Mesendoderm (in vitro differentiated cells): ENCODE measurements at regions not wholly inside any gene's neighbourhood (a gene's known extent, or its start where the extent isn't known, plus 50 kb on each side); places are given as distances from the start of the nearest gene placed in this dataset.

Experiments used
- DNase-seq: peaks from one replicate; pipeline ENCODE4 v3.0.0; 2013
- H2AK5ac ChIP-seq: 2 replicates; pipeline ENCODE4 v1.6.1; 2013; ENCODE audit warnings: low read length, inconsistent platforms
- H2BK120ac ChIP-seq: 2 replicates; pipeline ENCODE4 v1.6.1; 2013; ENCODE audit warnings: low read depth, mild to moderate bottlenecking, low read length, moderate library complexity, mixed read lengths
- H2BK15ac ChIP-seq: replicated peaks from 2 replicates; pipeline ENCODE4 v1.6.1; 2013; ENCODE audit warnings: low read depth, mild to moderate bottlenecking, moderate library complexity
- H2BK5ac ChIP-seq: 2 replicates; pipeline ENCODE4 v1.6.1; 2013; ENCODE audit warnings: low read length, inconsistent platforms
- H3K18ac ChIP-seq: 2 replicates; pipeline ENCODE4 v1.6.1; 2013; ENCODE audit warnings: mild to moderate bottlenecking, low read length, mixed read lengths
- H3K23ac ChIP-seq: one replicate; pipeline ENCODE4 v1.6.1; 2013; ENCODE audit warnings: low read length
- H3K27ac ChIP-seq: 2 replicates; pipeline ENCODE4 v1.5.1; 2013; ENCODE audit warnings: low read depth, mild to moderate bottlenecking, inconsistent platforms, low read length, moderate library complexity
- H3K27me3 ChIP-seq: 2 replicates; pipeline ENCODE4 v1.6.1; 2013; ENCODE audit warnings: low read length, control low read depth, mild to moderate bottlenecking, inconsistent platforms; ENCODE audit not compliant: insufficient read depth, poor library complexity
- H3K36me3 ChIP-seq: 2 replicates; pipeline ENCODE4 v1.6.1; 2013; ENCODE audit warnings: low read length, inconsistent platforms; ENCODE audit not compliant: control insufficient read depth, insufficient read depth
- H3K4ac ChIP-seq: one replicate; pipeline ENCODE4 v1.6.1; 2013; ENCODE audit warnings: low read depth, mild to moderate bottlenecking, low read length, moderate library complexity
- H3K4me1 ChIP-seq: 2 replicates; pipeline ENCODE4 v1.6.1; 2013; ENCODE audit warnings: low read depth, low read length, inconsistent platforms; ENCODE audit not compliant: control insufficient read depth
- H3K4me2 ChIP-seq: 2 replicates; pipeline ENCODE4 v1.6.1; 2013; ENCODE audit warnings: low read length
- H3K4me3 ChIP-seq: 2 replicates; pipeline ENCODE4 v1.5.1; 2013; ENCODE audit warnings: mild to moderate bottlenecking, low read length
- H3K56ac ChIP-seq: one replicate; pipeline ENCODE4 v1.6.1; 2013; ENCODE audit warnings: low read length
- H3K79me1 ChIP-seq: 2 replicates; pipeline ENCODE4 v1.6.1; 2013; ENCODE audit warnings: low read length, inconsistent platforms
- H3K79me2 ChIP-seq: 2 replicates; pipeline ENCODE4 v1.6.1; 2013; ENCODE audit warnings: mild to moderate bottlenecking, low read length; ENCODE audit not compliant: control insufficient read depth, insufficient read depth
- H3K9ac ChIP-seq: 2 replicates; pipeline ENCODE4 v1.6.1; 2013; ENCODE audit warnings: low read length, inconsistent platforms
- H4K5ac ChIP-seq: one replicate; pipeline ENCODE4 v1.6.1; 2013; ENCODE audit warnings: low read length
- H4K8ac ChIP-seq: one replicate; pipeline ENCODE4 v1.6.1; 2013; ENCODE audit warnings: low read depth, mild to moderate bottlenecking, control low read depth, low read length, moderate library complexity
- WGBS: extraction: QIAGEN DNeasy Blood & Tissue Kit; methylation state at CpG from one replicate; pipeline ENCODE4 v1.1.7; 2013; ENCODE audit warnings: low lambda C conversion rate, missing lambda C conversion rate; ENCODE audit not compliant: insufficient coverage; ENCODE audit errors: extremely low coverage; 5-methylcytosine and 5-hydroxymethylcytosine counted together

DNA sequence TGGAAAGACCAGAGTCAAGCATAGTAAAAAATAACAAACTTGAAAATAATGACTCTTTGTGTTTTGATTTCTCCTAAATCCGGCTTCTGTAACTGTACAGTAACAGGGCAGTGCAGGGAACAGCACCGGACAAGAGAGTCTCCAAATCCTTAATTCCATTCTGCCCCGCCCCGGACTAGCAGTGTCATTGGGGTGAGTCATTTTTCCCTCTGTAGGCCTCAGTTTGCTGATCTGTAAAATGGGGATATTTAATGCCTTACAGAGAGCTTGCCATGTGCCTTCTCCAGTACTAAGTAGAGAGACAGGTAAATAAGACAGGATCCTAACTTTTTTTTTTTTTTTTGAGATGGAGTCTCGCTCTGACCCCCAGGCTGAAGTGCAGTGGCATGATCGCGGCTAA lies 83.6 kb upstream of the TBC1D3K start:
- no peaks in the 10 kb centered on the region for H3K27me3 ChIP-seq
- H2BK15ac ChIP-seq, result no peak overlapping the region
- no peak overlapping the region for H3K18ac ChIP-seq
- no peak overlapping the region for H2BK120ac ChIP-seq
- H2BK5ac ChIP-seq, result no peak overlapping the region
- no peak overlapping the region for H3K23ac ChIP-seq
- H2AK5ac ChIP-seq, result no peak overlapping the region
- H3K27ac ChIP-seq, result no peak overlapping the region
- H3K4me2 ChIP-seq, result no peak overlapping the region
- H3K79me1 ChIP-seq, result no peaks in the 10 kb centered on the region
- H3K79me2 ChIP-seq, result no peaks in the 10 kb centered on the region
- H4K8ac ChIP-seq, result no peak overlapping the region
- no peaks in the 10 kb centered on the region for H3K4me1 ChIP-seq
- H3K36me3 ChIP-seq, result no peaks in the 10 kb centered on the region
- H3K9ac ChIP-seq, result no peak overlapping the region
- no peak overlapping the region for H3K4me3 ChIP-seq
- H4K5ac ChIP-seq, result no peak overlapping the region
- WGBS, result no CpG with 5 or more reads among the region's 7 CpGs
- no peak for DNase-seq
- no peak overlapping the region for H3K4ac ChIP-seq
- no peak overlapping the region for H3K56ac ChIP-seq

DNA sequence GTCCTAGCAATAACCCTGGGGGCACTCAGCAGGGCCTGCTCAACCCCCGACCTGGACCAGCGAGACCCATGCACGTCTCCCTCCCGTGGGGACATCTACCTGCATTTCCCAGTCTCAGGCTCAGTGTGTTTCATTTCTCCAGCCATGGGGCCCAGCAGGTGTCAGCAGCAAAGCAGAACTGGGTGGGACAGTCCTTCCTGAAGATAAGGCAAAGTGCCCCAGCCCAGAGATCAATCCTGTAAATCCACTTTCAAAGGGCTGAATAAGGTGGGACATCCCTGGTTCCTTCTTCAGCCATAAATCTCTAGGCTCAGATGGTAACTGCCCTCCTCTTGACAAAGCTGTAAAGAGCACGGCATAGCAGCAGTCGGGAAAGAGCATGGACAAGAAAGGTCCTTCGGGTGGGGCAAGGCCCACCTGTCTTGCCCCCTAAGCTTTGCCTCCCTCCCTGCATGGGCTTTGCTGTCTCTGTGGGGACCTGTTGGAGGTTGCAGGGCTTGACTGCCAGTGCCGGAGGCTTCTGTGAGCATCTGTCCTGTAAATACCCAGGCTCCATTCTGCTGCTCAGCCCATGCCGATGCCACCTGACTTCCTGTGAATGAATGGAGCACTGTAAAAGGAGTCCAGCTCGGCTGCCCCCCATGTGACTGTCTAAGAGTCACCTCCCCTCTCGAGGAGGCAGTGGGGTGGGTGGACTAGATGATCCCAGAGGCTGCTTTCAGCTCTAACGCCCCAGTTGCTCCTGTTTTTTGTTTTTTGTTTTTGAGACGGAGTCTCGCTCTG lies 84.8 kb upstream of the TBC1D3K start:
- Histone ChIP-seq H2AK5ac (no peak overlapping the region), H4K5ac (no peak overlapping the region), H2BK15ac (no peak overlapping the region), H3K27ac (no peak overlapping the region), H3K27me3 (no peaks in the 10 kb centered on the region), H3K23ac (no peak overlapping the region), H3K36me3 (no peaks in the 10 kb centered on the region), H3K4me1 (no peaks in the 10 kb centered on the region), H3K79me2 (no peaks in the 10 kb centered on the region), H3K79me1 (no peaks in the 10 kb centered on the region), H3K56ac (no peak overlapping the region), H3K4me3 (no peak overlapping the region), H2BK120ac (no peak overlapping the region), H3K9ac (no peak overlapping the region), H4K8ac (no peak overlapping the region), H2BK5ac (no peak overlapping the region), H3K4ac (no peak overlapping the region), H3K4me2 (no peak overlapping the region), H3K18ac (no peak overlapping the region)
- DNase-seq, result no peak
- WGBS, result no CpG with 5 or more reads among the region's 14 CpGs

DNA sequence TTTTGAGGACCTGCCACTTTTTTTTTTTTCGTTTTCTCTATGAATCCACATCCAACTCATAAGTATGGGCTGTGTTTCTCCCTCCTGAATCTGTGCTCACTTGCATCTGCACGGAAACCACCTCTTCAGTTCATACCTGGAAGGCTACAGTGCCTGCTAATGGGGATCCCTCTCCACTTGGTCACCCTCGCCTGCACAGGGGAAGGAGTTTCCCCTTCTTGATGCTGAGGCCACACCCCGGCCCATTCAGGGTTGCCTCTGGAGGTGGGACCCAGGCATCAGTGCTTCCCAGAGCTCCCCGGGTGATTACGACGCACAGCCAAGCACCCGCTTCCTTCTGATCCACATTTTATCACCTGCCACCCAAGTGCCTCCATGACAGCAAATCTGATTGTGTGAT lies 85.9 kb upstream of the TBC1D3K start:
- H3K4me1 ChIP-seq, result no peaks in the 10 kb centered on the region
- H3K4me2 ChIP-seq, result no peak overlapping the region
- H3K79me2 ChIP-seq, result no peaks in the 10 kb centered on the region
- H3K36me3 ChIP-seq, result no peaks in the 10 kb centered on the region
- no peak overlapping the region for H3K56ac ChIP-seq
- H3K23ac ChIP-seq, result no peak overlapping the region
- H4K5ac ChIP-seq, result no peak overlapping the region
- WGBS, result no CpG with 5 or more reads among the region's 8 CpGs
- no peaks in the 10 kb centered on the region for H3K27me3 ChIP-seq
- DNase-seq, result no peak
- H3K4ac ChIP-seq, result no peak overlapping the region
- no peak overlapping the region for H3K27ac ChIP-seq
- no peak overlapping the region for H2BK5ac ChIP-seq
- no peak overlapping the region for H3K9ac ChIP-seq
- no peak overlapping the region for H2AK5ac ChIP-seq
- no peaks in the 10 kb centered on the region for H3K79me1 ChIP-seq
- no peak overlapping the region for H2BK120ac ChIP-seq
- no peak overlapping the region for H3K4me3 ChIP-seq
- H3K18ac ChIP-seq, result no peak overlapping the region
- H4K8ac ChIP-seq, result no peak overlapping the region
- H2BK15ac ChIP-seq, result no peak overlapping the region

DNA sequence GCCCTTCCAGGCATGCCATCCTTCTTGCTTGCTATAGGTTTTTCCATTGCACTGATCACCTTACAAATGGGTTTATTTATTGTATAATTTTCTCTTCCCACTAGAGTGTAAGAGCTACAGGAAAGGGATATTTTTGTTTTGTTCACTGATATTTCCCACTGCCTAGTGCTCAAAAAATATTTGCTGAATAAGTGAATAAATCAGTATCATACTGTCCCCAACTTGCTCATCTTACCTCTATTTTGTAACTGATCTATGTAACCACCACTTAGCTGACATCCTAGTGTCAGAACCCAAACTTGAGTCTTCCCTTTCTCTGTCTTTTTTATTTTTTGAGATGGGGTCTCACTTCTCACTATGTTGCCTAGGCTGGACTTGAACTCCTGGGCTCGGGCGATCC lies 87.6 kb upstream of the TBC1D3K start:
- no peaks in the 10 kb centered on the region for H3K36me3 ChIP-seq
- no peaks in the 10 kb centered on the region for H3K27me3 ChIP-seq
- H3K23ac ChIP-seq, result no peak overlapping the region
- H2AK5ac ChIP-seq, result no peak overlapping the region
- H2BK15ac ChIP-seq, result no peak overlapping the region
- H3K4me2 ChIP-seq, result no peak overlapping the region
- H3K4me3 ChIP-seq, result no peak overlapping the region
- no peaks in the 10 kb centered on the region for H3K79me1 ChIP-seq
- DNase-seq, result no peak
- no peak overlapping the region for H3K18ac ChIP-seq
- no peaks in the 10 kb centered on the region for H3K4me1 ChIP-seq
- no peak overlapping the region for H2BK120ac ChIP-seq
- H3K9ac ChIP-seq, result no peak overlapping the region
- no peak overlapping the region for H4K8ac ChIP-seq
- H4K5ac ChIP-seq, result no peak overlapping the region
- no peak overlapping the region for H2BK5ac ChIP-seq
- H3K4ac ChIP-seq, result no peak overlapping the region
- H3K56ac ChIP-seq, result no peak overlapping the region
- no peaks in the 10 kb centered on the region for H3K79me2 ChIP-seq
- H3K27ac ChIP-seq, result no peak overlapping the region
- no CpG with 5 or more reads among the region's 2 CpGs for WGBS

DNA sequence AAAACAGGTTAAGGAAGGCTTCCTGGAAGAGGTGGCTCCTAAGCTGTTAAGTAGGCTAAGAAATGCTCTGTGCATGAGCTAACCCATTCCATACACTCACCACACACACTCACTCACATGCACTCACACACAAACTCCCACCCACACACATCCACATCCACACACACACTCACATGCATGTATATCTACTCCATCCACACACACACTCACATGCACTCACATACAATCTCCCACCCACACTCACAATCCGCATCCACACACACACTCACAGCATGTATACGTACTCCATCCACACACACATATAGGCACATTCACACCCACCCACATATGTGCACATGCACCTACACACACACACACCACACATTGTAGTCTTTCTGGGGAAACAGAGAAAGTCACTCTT lies 89.3 kb upstream of the HNF1B start:
- Histone ChIP-seq H2BK15ac (no peak overlapping the region), H4K8ac (no peak overlapping the region), H3K36me3 (no peaks in the 10 kb centered on the region), H3K27me3 (no peaks in the 10 kb centered on the region), H2BK5ac (no peak overlapping the region), H2BK120ac (no peak overlapping the region), H3K4me3 (no peak overlapping the region), H3K27ac (no peak overlapping the region), H3K79me1 (no peaks in the 10 kb centered on the region), H3K9ac (no peak overlapping the region), H3K4me1 (no peaks in the 10 kb centered on the region), H2AK5ac (no peak overlapping the region), H3K4ac (no peak overlapping the region), H3K79me2 (no peaks in the 10 kb centered on the region), H3K23ac (no peak overlapping the region), H3K4me2 (no peak overlapping the region), H3K18ac (no peak overlapping the region), H4K5ac (no peak overlapping the region), H3K56ac (no peak overlapping the region)
- DNase-seq, result no peak
- 100% methylated on average over 1 of the region's 2 CpGs for WGBS
